ENCODE measurements at regions not wholly inside any gene's neighbourhood (a gene's known extent, or its start where the extent isn't known, plus 50 kb on each side); places are given as distances from the start of the nearest gene placed in this dataset.

- H4K8ac ChIP-seq (ENCODE audit: low read depth, low read length) = no peak overlapping the region
- H3K9me3 ChIP-seq (ENCODE audit: insufficient read depth, low read depth, low read length) = no peaks in the 10 kb centered on the region
- no peak overlapping the region for H2BK5ac ChIP-seq (ENCODE audit: low read depth, low read length, poor library complexity)
- no peak overlapping the region for H3K4ac ChIP-seq (ENCODE audit: low read depth, low read length)
- no peaks in the 10 kb centered on the region for H3K79me2 ChIP-seq (ENCODE audit: control insufficient read depth, insufficient read depth, low read length, poor library complexity)
- no CpG with 5 or more reads among the region's 2 CpGs for WGBS (ENCODE audit: extremely low coverage, insufficient coverage, insufficient read length)
- no peaks in the 10 kb centered on the region for H3K36me3 ChIP-seq (ENCODE audit: control insufficient read depth in 1 of 2, insufficient read depth in 2 of 2, low read length in 2 of 2)
- no peak overlapping the region for H3K9ac ChIP-seq (ENCODE audit: low read length)
- H4K91ac ChIP-seq (ENCODE audit: low read depth, low read length) = no peak overlapping the region
- no peak for DNase-seq
- no peak overlapping the region for H2AK5ac ChIP-seq (ENCODE audit: low read length)
- no peak overlapping the region for H3K14ac ChIP-seq (ENCODE audit: low read length)
- no peak overlapping the region for H3K18ac ChIP-seq (ENCODE audit: low read length)
- no peak overlapping the region for H3K27ac ChIP-seq (ENCODE audit: low read depth, low read length)
- no peak overlapping the region for H3K23ac ChIP-seq (ENCODE audit: low read length)
- H3K27me3 ChIP-seq (ENCODE audit: insufficient read depth, low read length) = no peaks in the 10 kb centered on the region
- H2BK120ac ChIP-seq (ENCODE audit: insufficient read depth, low read length, poor library complexity) = no peak overlapping the region
- no peaks in the 10 kb centered on the region for H3K79me1 ChIP-seq (ENCODE audit: low read length)
- no peak overlapping the region for H4K12ac ChIP-seq (ENCODE audit: low read depth, low read length)
- H2BK12ac ChIP-seq (ENCODE audit: low read length) = no peak overlapping the region
- no peak overlapping the region for H3K4me2 ChIP-seq (ENCODE audit: low read length)
- H3K4me3 ChIP-seq (ENCODE audit: low read depth, low read length) = no peak overlapping the region
- no peaks in the 10 kb centered on the region for H3K4me1 ChIP-seq (ENCODE audit: control insufficient read depth in 1 of 2, insufficient read depth in 2 of 2, low read length in 2 of 2)
- H2AFZ ChIP-seq (ENCODE audit: insufficient read depth, low read length, poor library complexity) = no peak overlapping the region
These were observed 152.9 kb upstream of the CHD1 start for GRCh38 chr5:99081711-99082110.

- Histone ChIP-seq H2AK5ac (ENCODE audit: low read length) (no peak overlapping the region), H3K9me3 (ENCODE audit: insufficient read depth, low read depth, low read length) (no peaks in the 10 kb centered on the region), H3K23ac (ENCODE audit: low read length) (no peak overlapping the region), H2BK5ac (ENCODE audit: low read depth, low read length, poor library complexity) (no peak overlapping the region), H2BK12ac (ENCODE audit: low read length) (no peak overlapping the region), H4K8ac (ENCODE audit: low read depth, low read length) (no peak overlapping the region), H2BK120ac (ENCODE audit: insufficient read depth, low read length, poor library complexity) (no peak overlapping the region), H3K27ac (ENCODE audit: low read depth, low read length) (no peak overlapping the region), H4K91ac (ENCODE audit: low read depth, low read length) (no peak overlapping the region), H3K4me2 (ENCODE audit: low read length) (no peak overlapping the region), H3K4ac (ENCODE audit: low read depth, low read length) (no peak overlapping the region), H3K36me3 (ENCODE audit: control insufficient read depth in 1 of 2, insufficient read depth in 2 of 2, low read length in 2 of 2) (no peaks in the 10 kb centered on the region), H3K18ac (ENCODE audit: low read length) (no peak overlapping the region), H3K4me3 (ENCODE audit: low read depth, low read length) (no peak overlapping the region), H3K79me1 (ENCODE audit: low read length) (no peaks in the 10 kb centered on the region), H3K27me3 (ENCODE audit: insufficient read depth, low read length) (no peaks in the 10 kb centered on the region), H3K9ac (ENCODE audit: low read length) (no peak overlapping the region), H2AFZ (ENCODE audit: insufficient read depth, low read length, poor library complexity) (no peak overlapping the region), H3K4me1 (ENCODE audit: control insufficient read depth in 1 of 2, insufficient read depth in 2 of 2, low read length in 2 of 2) (no peaks in the 10 kb centered on the region), H3K79me2 (ENCODE audit: control insufficient read depth, insufficient read depth, low read length, poor library complexity) (no peaks in the 10 kb centered on the region), H4K12ac (ENCODE audit: low read depth, low read length) (no peak overlapping the region), H3K14ac (ENCODE audit: low read length) (no peak overlapping the region)
- no peak for DNase-seq
- WGBS (ENCODE audit: extremely low coverage, insufficient coverage, insufficient read length) = no CpG with 5 or more reads among the region's 4 CpGs
These were observed 148.2 kb upstream of the CHD1 start for GRCh38 chr5:99076723-99077640.

- Histone ChIP-seq H4K8ac (ENCODE audit: low read depth, low read length) (no peak overlapping the region), H3K14ac (ENCODE audit: low read length) (no peak overlapping the region), H3K9me3 (ENCODE audit: insufficient read depth, low read depth, low read length) (no peaks in the 10 kb centered on the region), H3K79me2 (ENCODE audit: control insufficient read depth, insufficient read depth, low read length, poor library complexity) (no peaks in the 10 kb centered on the region), H4K12ac (ENCODE audit: low read depth, low read length) (no peak overlapping the region), H2AFZ (ENCODE audit: insufficient read depth, low read length, poor library complexity) (no peak overlapping the region), H3K23ac (ENCODE audit: low read length) (no peak overlapping the region), H3K79me1 (ENCODE audit: low read length) (no peaks in the 10 kb centered on the region), H4K91ac (ENCODE audit: low read depth, low read length) (no peak overlapping the region), H3K4me3 (ENCODE audit: low read depth, low read length) (no peak overlapping the region), H3K4me2 (ENCODE audit: low read length) (no peak overlapping the region), H3K27ac (ENCODE audit: low read depth, low read length) (no peak overlapping the region), H3K9ac (ENCODE audit: low read length) (no peak overlapping the region), H2AK5ac (ENCODE audit: low read length) (no peak overlapping the region), H3K36me3 (ENCODE audit: control insufficient read depth in 1 of 2, insufficient read depth in 2 of 2, low read length in 2 of 2) (no peaks in the 10 kb centered on the region), H3K18ac (ENCODE audit: low read length) (no peak overlapping the region), H2BK120ac (ENCODE audit: insufficient read depth, low read length, poor library complexity) (no peak overlapping the region), H3K27me3 (ENCODE audit: insufficient read depth, low read length) (no peaks in the 10 kb centered on the region), H3K4me1 (ENCODE audit: control insufficient read depth in 1 of 2, insufficient read depth in 2 of 2, low read length in 2 of 2) (no peaks in the 10 kb centered on the region), H3K4ac (ENCODE audit: low read depth, low read length) (no peak overlapping the region), H2BK12ac (ENCODE audit: low read length) (no peak overlapping the region), H2BK5ac (ENCODE audit: low read depth, low read length, poor library complexity) (no peak overlapping the region)
- DNase-seq = no peak
- no CpG with 5 or more reads among the region's 1 CpG for WGBS (ENCODE audit: extremely low coverage, insufficient coverage, insufficient read length)
These were observed 144.0 kb upstream of the CHD1 start for GRCh38 chr5:99072846-99073245.

GRCh38 chr5:99070822-99071221 lies 142.0 kb upstream of the CHD1 start:
- Histone ChIP-seq H3K36me3 (ENCODE audit: control insufficient read depth in 1 of 2, insufficient read depth in 2 of 2, low read length in 2 of 2) (no peaks in the 10 kb centered on the region), H2AFZ (ENCODE audit: insufficient read depth, low read length, poor library complexity) (no peak overlapping the region), H2AK5ac (ENCODE audit: low read length) (no peak overlapping the region), H3K27me3 (ENCODE audit: insufficient read depth, low read length) (no peaks in the 10 kb centered on the region), H3K9ac (ENCODE audit: low read length) (no peak overlapping the region), H2BK120ac (ENCODE audit: insufficient read depth, low read length, poor library complexity) (no peak overlapping the region), H3K4me2 (ENCODE audit: low read length) (no peak overlapping the region), H3K18ac (ENCODE audit: low read length) (no peak overlapping the region), H3K4me3 (ENCODE audit: low read depth, low read length) (no peak overlapping the region), H4K91ac (ENCODE audit: low read depth, low read length) (no peak overlapping the region), H4K8ac (ENCODE audit: low read depth, low read length) (no peak overlapping the region), H3K14ac (ENCODE audit: low read length) (no peak overlapping the region), H3K9me3 (ENCODE audit: insufficient read depth, low read depth, low read length) (no peaks in the 10 kb centered on the region), H3K27ac (ENCODE audit: low read depth, low read length) (no peak overlapping the region), H3K79me1 (ENCODE audit: low read length) (no peaks in the 10 kb centered on the region), H4K12ac (ENCODE audit: low read depth, low read length) (no peak overlapping the region), H3K23ac (ENCODE audit: low read length) (no peak overlapping the region), H2BK12ac (ENCODE audit: low read length) (no peak overlapping the region), H2BK5ac (ENCODE audit: low read depth, low read length, poor library complexity) (no peak overlapping the region), H3K79me2 (ENCODE audit: control insufficient read depth, insufficient read depth, low read length, poor library complexity) (no peaks in the 10 kb centered on the region), H3K4ac (ENCODE audit: low read depth, low read length) (no peak overlapping the region), H3K4me1 (ENCODE audit: control insufficient read depth in 1 of 2, insufficient read depth in 2 of 2, low read length in 2 of 2) (no peaks in the 10 kb centered on the region)
- peak in 1 of 2 donors; percentile 2 for DNase-seq
- WGBS (ENCODE audit: extremely low coverage, insufficient coverage, insufficient read length) = no CpG with 5 or more reads among the region's 2 CpGs
